Epithelial cell of esophagus (primary cell): ENCODE measurements at regions not wholly inside any gene's neighbourhood (a gene's known extent, or its start where the extent isn't known, plus 50 kb on each side); places are given as distances from the start of the nearest gene placed in this dataset.

Experiments used
- DNase-seq: peaks from one replicate; pipeline ENCODE4 v3.0.0; 2010; ENCODE audit warnings: low read depth
- H3K4me3 ChIP-seq: 2 replicates; pipeline ENCODE4 v1.5.1; 2011; ENCODE audit warnings: mild to moderate bottlenecking, low read length, control low read depth
- CTCF ChIP-seq: IDR thresholded peaks from 2 replicates; pipeline ENCODE4 v1.5.1; 2011; ENCODE audit warnings: low read depth, mild to moderate bottlenecking, low read length, control low read depth, inconsistent platforms; ENCODE audit not compliant: insufficient read depth; ENCODE audit errors: missing control alignments

GRCh38 chr7:380711-381210, 90.8 kb downstream of the FOXL3 start:
- no peak for TF ChIP-seq CTCF
- DNase-seq: no peak

GRCh38 chr7:381211-382042, 91.5 kb downstream of the FOXL3 start:
- H3K4me3 ChIP-seq: no peak overlapping the region
- DNase-seq: no peak
- TF ChIP-seq CTCF: no peak

More at GRCh38 chr7:380711-381210, 90.8 kb downstream of the FOXL3 start:
- no peak overlapping the region for H3K4me3 ChIP-seq

- TF ChIP-seq CTCF: no peak
- H3K4me3 ChIP-seq: no peak overlapping the region
- DNase-seq: no peak
Measured at GRCh38 chr7:382043-382400, 92.1 kb downstream of the FOXL3 start.

GRCh38 chr7:386385-386784, 96.4 kb downstream of the FOXL3 start:
- no peak for DNase-seq
- no peak for TF ChIP-seq CTCF

GRCh38 chr7:387132-388022, 97.4 kb downstream of the FOXL3 start:
- TF ChIP-seq CTCF: no peak
- DNase-seq: no peak
- no peak overlapping the region for H3K4me3 ChIP-seq

More at GRCh38 chr7:386385-386784, 96.4 kb downstream of the FOXL3 start:
- H3K4me3 ChIP-seq: no peak overlapping the region

GRCh38 chr7:388023-388960, 98.3 kb downstream of the FOXL3 start:
- DNase-seq: no peak
- no peak overlapping the region for H3K4me3 ChIP-seq

More at GRCh38 chr7:388023-388960, 98.3 kb downstream of the FOXL3 start:
- TF ChIP-seq CTCF: no peak
